GM18498 (cell line): ENCODE measurements at regions not wholly inside any gene's neighbourhood (a gene's known extent, or its start where the extent isn't known, plus 50 kb on each side); places are given as distances from the start of the nearest gene placed in this dataset.

ENCODE experiments used
- ATAC-seq: cut with Tn5 transposase; IDR thresholded peaks from one replicate; pipeline ENCODE4 v1.9.1; 2021; ENCODE audit warnings: mild to moderate bottlenecking, moderate library complexity; ENCODE audit not compliant: unreplicated experiment

DNA sequence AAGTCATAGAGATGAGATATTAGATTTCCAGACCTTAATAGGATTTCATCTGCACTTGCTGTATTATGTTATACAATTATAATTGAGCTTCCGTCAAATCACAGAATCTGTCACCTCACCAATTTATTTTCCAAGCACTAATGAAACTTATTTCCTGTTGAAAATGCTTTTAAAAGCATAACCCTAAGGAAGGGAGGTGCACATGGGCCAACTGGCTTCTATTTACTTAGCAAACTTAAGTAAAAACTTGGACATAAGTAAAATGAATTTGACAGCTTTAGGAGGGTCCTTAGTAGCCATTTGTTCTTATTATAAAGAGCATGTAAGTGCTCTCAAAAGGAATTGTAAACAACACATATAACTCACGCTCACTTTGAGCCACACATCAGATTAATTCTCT is 462.2 kb upstream of the TMPO start:
- ATAC-seq: no peak

DNA sequence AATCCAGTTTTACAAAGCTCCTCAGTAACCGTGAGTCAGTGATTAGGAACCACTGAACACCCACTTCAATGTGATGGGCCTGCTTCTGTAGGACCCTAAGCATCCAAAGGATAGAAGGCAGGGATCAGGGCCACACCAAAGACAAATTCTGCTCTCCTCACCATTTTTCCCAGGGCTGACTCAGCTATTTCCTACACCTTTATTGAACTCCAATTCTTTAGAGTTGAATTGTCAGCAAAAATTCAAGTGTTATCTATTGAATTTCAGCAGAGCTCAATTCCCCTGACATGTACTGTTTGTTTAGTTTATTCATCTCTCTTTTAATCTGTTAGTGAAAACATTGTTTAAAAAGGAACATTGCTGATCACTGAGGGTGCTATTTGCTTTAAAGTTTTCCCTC is 457.7 kb upstream of the TMPO start:
- no peak for ATAC-seq

DNA sequence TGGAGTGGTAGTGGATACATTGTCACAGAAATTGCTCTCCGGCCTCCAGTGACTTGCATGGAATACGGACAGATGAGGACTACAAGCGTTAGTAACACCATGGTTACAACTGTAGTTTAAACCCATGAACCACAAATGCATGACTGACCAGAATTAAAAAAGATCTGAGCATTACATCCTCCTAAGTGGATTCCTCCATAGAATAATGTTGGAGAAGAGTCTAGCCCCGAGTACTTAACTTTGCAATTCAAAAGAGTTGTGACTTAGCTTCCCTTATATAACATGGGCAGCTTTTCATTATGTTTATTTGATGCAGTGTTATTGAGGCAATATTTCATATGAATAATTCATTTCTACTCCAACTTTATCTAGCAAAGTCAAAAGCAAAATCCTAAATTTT is 457.2 kb upstream of the TMPO start:
- ATAC-seq: no peak

DNA sequence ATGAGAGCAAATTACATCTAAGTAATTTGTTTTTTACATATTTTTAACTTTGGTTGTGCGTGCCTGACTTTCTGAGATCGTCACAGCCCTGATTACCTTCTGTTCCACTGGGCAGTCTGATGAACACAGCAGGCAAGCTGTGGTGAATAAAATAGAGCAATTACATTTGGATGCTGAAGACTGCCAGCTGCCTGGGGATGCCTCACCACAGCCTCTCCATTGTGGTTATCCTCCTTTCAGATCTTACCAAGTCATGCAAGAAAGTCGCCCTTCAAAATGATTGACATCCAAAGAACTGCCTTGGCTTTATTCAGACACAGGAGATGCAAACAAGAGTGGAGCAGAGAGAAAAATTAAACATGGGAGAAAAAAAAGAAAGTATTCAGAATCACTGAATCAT is 456.6 kb upstream of the TMPO start:
- no peak for ATAC-seq

DNA sequence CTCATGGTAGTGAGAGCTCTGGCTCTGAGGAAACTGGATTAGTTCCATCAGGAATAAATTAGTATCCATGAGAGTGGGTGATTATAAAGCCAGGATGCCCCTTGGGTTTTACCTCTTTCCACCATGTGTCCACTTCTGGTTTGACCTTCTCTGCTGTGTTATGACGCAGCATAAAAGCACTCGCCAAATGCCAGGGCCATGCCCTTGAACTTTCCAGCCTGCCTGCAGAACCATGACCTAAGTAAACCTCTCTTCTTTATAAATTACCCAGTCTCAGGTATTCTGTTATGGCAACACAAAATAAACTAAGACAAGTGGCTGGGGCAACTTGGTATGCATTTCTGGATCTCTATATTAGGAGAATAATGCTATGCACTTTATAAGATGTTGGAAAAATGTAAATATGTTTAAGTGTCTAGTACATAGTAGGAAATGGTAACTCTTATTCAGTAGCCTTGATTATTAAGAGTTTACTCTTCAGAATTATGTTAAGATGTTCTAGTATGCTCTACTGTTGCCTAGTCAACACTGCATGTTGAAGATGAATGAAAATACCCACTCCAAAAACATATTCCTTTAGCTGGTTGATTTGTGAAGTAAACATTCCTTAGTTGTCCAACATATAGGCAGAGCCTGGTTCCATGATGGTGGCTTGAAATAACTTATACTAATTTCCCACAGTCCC is 455.6 kb upstream of the TMPO start:
- ATAC-seq: no peak

DNA sequence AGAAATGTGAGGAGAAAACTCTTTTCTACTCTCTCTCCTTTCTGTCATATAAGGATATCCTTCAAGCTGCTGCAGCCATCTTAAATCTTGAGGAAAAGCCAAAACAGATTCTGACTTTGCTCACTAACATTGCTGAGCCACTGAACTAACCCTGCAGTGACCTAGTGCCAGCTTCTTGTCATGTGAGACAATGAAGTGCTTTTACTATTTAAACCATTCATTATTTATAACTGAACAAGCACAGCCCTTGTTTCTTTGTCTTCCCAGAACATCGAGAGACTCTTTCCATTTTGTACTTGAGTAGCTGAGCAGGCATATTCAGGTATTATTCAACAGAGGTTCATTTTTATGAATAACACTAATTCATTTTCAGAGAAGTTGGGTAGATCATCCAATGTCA is 455.0 kb upstream of the TMPO start:
- ATAC-seq: no peak

DNA sequence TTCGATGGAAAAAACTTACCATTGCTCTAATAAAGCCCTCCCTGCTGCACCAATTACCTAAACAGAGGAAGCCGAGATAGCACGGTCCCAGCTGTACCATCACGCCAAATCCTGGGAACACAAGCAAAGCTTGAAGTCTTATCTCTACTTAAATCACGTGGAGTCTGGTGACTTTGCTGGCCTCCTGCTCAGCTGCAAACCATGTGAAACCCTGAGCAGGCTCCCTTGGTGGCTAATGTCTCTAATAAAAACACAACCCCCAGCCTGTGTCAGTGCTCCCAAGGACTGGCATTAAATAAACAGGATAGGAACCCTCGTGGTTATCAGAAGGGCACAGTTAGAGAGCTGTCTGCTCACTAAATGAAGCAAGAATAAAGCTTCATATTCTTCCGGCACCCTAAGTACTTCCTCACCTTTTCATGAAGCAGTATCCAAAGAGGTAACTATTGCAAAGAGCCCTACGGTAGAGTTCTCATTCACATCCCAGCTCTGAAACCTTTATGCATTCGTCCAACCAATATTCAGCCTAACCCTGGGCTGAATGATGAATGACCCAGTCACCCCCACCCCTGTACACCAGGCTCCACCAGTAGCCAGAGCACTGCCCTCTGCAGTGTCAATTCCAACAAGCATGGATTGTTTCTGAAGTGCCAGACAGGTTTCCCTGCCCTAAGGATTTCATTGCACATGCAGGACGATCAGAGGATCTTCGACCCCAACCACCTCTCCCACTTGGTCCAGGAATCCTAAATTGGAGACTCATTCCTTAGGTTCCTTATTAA is 452.7 kb upstream of the TMPO start:
- ATAC-seq: no peak

DNA sequence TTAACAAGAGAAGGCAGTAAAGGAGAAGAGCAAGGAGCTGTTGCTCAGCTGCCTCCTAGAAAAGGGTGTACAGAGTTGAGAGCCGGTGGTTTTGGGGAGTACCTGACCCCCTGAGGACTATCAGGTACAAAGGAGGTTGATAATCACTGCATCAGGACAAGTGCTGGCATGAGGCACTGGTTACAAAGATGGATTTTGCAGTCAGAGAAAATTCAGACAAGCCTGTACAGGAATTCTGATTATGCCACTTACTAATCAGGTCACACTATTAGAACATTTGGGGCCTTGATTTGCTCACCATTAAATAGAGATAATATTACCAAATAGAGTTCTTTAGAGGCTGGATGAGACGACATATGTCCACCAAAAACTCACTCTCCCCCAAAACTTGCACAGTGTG is 450.9 kb upstream of the TMPO start:
- no peak for ATAC-seq

DNA sequence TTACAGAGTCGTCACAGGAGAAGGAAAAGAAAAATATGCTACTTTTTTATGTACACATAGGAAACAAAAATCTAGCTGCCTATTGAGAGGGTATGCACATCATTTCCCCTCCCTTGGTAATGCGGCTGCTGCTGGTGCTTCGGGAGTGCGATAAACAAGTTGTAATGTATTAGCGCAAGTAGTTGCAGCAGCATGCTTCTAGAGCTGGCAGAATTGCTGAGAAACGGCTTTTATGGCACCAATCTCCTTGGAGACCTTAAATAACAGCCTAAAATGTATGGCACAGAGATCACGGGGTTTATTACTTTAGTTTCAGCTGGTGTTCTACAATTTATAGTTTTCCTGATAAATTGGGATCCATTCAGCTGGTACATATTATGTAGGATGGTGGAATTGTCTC is 447.6 kb upstream of the TMPO start:
- ATAC-seq: no peak

DNA sequence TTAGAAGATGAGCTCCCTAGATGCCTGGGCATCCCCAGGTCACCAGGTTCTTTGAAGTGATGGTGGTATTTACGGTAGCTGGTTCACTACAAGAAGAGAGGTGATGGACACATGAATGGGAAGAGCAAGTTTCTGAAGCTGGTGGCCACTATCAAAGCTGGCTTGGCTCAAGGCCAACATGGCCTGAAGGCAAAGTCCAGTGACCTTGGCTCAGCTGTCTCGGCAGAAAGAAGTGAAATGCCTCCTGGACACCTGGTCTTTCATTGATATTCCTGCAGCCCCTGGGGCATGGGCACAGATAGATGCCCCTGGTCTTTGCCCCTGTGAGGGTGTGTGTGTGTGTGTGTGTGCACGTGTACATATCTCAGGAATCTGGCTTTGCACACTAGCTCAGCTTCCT is 441.8 kb upstream of the TMPO start:
- ATAC-seq: no peak

DNA sequence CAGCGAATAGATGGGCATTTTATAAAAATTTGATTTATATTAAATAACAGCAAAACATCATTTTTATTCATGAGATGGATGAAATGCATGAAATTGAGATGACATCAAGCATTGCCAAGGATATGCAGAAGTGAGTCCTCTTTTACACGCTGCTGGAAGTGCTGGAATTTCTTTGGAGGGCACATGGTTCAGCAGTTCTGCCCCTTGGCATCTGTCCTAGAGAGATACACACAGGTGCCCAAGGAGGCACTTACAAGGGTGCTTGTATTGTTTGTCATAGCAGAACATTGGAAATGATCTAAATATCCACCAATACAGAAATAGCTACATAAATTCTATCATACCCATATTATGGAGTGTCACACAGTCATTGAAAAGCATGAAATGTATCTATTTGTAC is 441.1 kb upstream of the TMPO start:
- no peak for ATAC-seq

DNA sequence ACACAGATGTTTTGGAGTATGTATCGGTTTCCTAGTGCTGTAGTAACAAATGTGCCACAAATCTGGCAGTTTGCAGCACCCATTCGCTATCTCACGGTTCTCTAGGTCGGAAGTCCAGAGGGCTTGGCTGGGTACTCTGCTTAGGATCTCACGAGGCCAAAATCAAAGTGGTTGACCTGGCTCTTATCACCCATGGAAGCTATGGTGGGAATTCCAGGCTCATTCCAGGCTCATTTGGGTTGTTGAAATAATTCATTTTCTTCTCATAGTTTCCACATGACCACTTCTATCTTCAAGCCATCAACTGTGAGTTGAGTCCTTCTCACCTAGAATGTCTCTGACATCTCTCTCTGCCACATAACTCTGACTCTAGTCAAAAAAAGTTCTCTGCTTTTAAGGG is 431.0 kb upstream of the TMPO start:
- ATAC-seq: no peak

DNA sequence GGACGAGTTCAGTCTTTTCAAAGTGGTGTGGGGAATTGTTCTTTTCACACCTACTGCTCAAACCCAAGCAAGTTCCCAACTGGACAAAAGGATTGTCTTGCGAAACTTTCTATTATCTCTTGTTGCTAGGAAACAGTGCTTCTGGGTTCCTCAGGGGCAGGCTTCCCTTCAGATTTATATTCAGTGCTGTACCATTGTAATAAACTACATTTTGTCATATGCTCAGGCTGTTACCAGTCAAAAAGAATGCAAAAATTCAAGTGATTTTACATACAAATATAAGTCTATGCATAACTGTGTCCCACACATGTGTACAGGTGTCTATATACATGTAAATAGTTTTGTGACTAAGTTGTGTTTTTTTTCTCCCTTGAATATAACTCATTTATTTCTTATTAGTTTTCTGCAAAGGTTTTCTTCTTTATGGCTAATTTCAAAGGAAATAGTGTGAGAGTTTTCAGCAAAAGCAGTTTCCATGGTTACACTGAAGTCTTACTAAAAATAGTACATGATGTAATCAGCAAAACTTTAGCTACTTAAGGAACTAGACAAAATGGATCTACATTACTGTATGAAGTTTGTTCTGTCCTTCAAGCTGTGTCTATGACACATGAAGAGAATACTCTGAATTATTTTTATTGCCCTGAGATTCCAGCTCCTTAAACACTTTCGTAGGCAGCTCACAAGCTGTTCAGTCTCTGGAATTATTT is 430.2 kb upstream of the TMPO start:
- ATAC-seq: no peak

DNA sequence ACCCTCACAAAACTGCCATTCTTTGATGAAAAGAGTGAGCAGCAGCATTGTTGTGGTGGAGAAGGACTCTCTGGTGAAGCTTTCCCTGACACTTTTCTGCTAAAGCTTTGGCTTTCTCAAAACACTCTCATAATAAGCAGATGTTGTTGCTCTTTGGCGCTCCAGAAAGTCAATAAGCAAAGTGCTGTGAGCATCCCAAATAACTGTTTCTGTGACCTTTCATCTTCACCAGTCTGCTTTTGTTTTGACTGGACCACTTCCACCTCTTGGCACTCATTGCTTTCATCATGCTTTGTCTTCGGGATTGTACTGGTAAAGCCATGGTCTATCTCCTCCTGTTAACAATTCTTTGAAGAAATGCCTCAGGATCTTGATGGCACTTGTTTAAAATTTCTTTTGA is 424.7 kb upstream of the TMPO start:
- ATAC-seq: no peak

DNA sequence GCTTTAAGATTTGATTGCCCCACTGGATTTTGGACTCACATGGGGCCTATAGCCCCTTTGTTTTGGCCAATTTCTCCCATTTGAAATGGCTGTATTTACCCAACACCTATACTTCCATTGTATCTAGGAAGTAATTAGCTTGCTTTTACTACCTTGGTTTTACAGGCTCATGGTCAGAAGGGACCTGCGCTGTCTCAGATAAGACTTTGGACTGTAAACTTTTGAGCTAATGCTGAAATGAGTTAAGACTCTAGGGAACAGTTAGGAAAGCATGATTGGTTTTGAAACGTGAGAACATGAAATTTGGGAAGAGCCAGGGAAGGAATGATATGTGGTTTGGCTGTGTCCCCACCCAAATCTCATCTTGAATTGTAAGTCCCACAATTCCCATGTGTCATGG is 419.0 kb upstream of the TMPO start:
- no peak for ATAC-seq

DNA sequence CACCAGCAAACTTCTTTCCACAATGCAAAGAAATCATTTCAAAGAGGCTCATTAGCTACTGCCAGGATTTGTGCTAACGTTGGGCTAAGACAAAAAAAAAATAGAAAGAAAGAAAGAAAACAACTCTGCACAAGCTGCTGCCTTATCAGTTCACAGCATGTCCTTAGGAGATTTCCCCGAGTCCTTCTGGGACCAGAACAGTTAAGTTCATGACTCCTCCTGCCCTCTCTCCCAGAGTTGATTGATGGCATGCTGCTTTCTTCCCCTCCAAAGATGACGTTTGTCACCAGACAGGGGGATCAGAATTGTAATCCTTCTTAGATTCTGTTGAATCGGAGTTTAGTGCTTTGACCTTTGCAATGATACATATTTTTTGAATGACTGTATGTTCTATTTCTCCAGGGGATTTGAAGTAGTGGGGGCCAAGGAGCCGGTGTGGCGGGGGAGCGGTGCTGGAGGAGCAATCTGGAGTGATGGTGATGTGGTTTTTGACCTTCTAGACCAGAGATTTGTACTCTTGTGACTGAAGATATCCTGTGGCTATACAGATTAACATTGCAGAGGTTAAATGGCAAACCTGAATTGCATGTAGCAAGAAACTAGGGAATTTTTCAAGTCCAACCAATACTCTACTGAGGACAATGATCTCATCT is 409.2 kb upstream of the TMPO start:
- ATAC-seq: no peak

DNA sequence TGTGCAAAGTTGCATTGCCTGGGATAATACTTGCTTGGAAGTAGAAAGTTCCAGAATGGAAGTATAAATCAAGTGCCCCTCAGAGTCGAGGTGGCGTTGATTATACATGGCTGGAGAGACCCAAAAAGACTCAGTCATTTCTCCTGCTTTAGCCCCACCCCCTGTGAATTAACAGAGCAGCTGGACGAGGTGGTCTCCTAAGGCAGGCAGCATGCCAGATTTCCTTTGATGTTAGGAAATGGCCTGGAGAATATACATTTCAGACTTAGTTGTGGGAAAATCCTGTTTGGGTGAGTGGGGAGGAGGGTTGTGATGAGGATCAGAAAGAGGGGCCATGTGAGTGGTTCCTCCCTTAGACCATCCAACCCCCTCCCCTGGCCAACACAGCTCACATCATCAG is 406.1 kb upstream of the TMPO start:
- ATAC-seq: no peak

DNA sequence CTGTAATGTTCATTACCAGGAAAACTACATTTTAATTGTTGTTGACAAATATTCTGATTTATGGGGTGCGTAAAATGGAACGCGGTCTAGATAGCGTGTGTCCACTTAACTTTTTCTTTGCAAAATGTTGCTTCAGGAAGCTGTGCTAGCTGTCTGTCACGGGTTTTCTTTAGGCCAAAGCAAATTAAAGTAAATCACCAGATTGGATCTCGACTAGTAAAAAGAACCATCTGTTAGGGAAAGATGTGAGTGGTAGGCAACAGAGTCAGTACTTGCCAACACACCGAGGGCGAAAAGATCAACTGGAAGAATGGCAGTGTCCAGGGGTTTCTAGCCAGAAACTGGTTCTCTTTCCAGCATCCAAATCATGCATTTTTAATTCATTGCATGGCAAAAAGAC is 404.9 kb upstream of the TMPO start:
- ATAC-seq: no peak

DNA sequence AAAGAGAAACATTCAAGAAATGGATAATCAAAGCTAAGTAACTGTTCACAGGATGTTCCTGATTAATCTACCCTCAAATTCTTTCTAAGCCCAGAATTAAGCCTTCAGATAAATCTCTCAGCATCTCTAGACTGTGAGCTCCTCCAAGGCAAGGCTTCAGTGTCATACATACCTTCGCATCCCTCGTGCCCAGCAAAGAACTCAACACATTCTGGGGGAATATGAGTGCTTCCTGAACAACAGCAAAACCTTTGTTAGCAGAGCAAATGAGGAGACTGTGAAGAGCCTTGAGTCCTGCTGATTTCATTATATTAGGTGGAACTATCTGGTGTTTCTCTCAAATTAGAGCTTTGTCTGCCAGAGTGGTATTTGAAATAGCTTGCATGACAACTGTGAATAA is 401.8 kb upstream of the TMPO start:
- ATAC-seq: no peak

DNA sequence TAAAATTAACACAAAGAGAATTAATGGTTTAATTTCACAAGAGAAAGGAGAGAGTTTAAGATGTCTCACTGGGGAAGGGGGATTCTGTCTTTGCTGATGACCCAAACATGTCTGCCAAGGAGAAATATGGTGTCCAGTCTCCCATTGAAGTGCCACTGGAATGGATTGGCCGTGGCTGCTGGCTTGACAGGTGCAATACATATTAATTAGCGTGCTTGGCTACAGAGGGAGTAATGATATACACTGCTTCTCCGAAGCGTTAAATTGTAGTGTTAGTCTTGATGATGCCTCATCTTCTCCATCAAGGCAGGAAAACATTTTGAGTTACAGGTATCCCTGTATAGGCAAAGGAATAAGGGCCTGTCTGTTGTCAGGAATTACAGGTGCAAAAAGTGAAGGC is 393.4 kb upstream of the TMPO start:
- ATAC-seq: no peak

DNA sequence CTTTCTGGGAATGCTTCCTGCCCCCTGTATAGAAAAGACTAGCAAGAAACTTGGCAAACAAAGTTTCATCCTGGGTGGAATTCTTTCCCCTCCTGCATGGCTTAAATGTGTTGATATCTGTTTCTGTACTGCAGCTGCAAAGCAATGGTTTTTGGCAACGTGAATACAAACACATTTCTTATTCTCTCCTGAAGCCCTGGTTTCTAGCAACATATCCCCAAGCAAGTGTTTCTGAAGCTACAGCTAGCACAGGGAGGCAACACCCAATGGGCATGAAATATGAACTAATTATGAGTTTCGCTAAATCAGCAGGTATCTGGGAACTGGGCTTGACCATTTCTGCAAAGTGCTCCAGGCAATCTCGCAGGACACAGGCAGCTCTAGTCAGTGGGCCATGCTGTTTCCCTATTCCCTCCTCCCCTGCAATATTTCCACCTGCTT is 392.3 kb upstream of the TMPO start:
- no peak for ATAC-seq
